ENCODE measurements at regions not wholly inside any gene's neighbourhood (a gene's known extent, or its start where the extent isn't known, plus 50 kb on each side); places are given as distances from the start of the nearest gene placed in this dataset.
"Not testable (repeated sequence)": the region's sequence is repeated elsewhere in the genome, so short reads cannot be mapped to it uniquely, and the experiment has no call there.

- peaks cover 5% of the 10 kb centered on the region for H3K36me3 Mint-ChIP-seq (ENCODE audit: low read depth)
- peaks cover 3% of the 10 kb centered on the region for H3K27me3 Mint-ChIP-seq (ENCODE audit: insufficient read depth)
- intact Hi-C loops (cut with micrococcal nuclease), result no loop called here
- no peak overlapping the region for H3K4me3 Mint-ChIP-seq
- no peaks in the 10 kb centered on the region for H3K4me1 Mint-ChIP-seq (ENCODE audit: low read depth)
- no peak overlapping the region for H3K27ac Mint-ChIP-seq
- peaks cover 36% of the 10 kb centered on the region for H3K9me3 Mint-ChIP-seq
- DNase-seq (ENCODE audit: low spot score), result no peak
Measured at GRCh38 chr12:46647034-46647433, 178.8 kb downstream of the SLC38A4 start.

- intact Hi-C loops (cut with micrococcal nuclease); H3K4me1 Mint-ChIP-seq (ENCODE audit: low read depth); H3K27ac Mint-ChIP-seq; H3K4me3 Mint-ChIP-seq; H3K27me3 Mint-ChIP-seq (ENCODE audit: insufficient read depth); DNase-seq (ENCODE audit: low spot score): not testable (repeated sequence)
- H3K36me3 Mint-ChIP-seq (ENCODE audit: low read depth), result peaks cover 20% of the 10 kb centered on the region
- peaks cover 60% of the 10 kb centered on the region for H3K9me3 Mint-ChIP-seq
Measured at GRCh38 chr12:46641649-46642048, 184.1 kb downstream of the SLC38A4 start.

GRCh38 chr12:46635818-46636217 lies 190.0 kb downstream of the SLC38A4 start:
- H3K9me3 Mint-ChIP-seq, result peaks cover 54% of the 10 kb centered on the region
- H3K4me3 Mint-ChIP-seq, result no peak overlapping the region
- peaks cover 4% of the 10 kb centered on the region for H3K4me1 Mint-ChIP-seq (ENCODE audit: low read depth)
- intact Hi-C loops (cut with micrococcal nuclease), result no loop called here
- no peak overlapping the region for H3K27ac Mint-ChIP-seq
- no peak for DNase-seq (ENCODE audit: low spot score)
- H3K36me3 Mint-ChIP-seq (ENCODE audit: low read depth), result peaks cover 20% of the 10 kb centered on the region
- no peaks in the 10 kb centered on the region for H3K27me3 Mint-ChIP-seq (ENCODE audit: insufficient read depth)

GRCh38 chr12:46629331-46630229 lies 196.2 kb downstream of the SLC38A4 start:
- peaks cover 2% of the 10 kb centered on the region for H3K27me3 Mint-ChIP-seq (ENCODE audit: insufficient read depth)
- H3K36me3 Mint-ChIP-seq (ENCODE audit: low read depth), result peaks cover 8% of the 10 kb centered on the region
- intact Hi-C loops (cut with micrococcal nuclease), result no loop called here
- no peak overlapping the region for H3K27ac Mint-ChIP-seq
- peaks cover 4% of the 10 kb centered on the region for H3K4me1 Mint-ChIP-seq (ENCODE audit: low read depth)
- no peak for DNase-seq (ENCODE audit: low spot score)
- H3K4me3 Mint-ChIP-seq, result no peak overlapping the region
- H3K9me3 Mint-ChIP-seq, result peaks cover 12% of the 10 kb centered on the region

GRCh38 chr12:46628176-46628575 lies 197.6 kb downstream of the SLC38A4 start:
- Mint-ChIP-seq H3K4me1 (ENCODE audit: low read depth) (peaks cover 4% of the 10 kb centered on the region), H3K4me3 (no peak overlapping the region), H3K36me3 (ENCODE audit: low read depth) (peaks cover 8% of the 10 kb centered on the region), H3K9me3 (peaks cover 6% of the 10 kb centered on the region), H3K27ac (no peak overlapping the region), H3K27me3 (ENCODE audit: insufficient read depth) (peaks cover 2% of the 10 kb centered on the region)
- intact Hi-C loops (cut with micrococcal nuclease), result no loop called here
- DNase-seq (ENCODE audit: low spot score), result no peak

- H3K4me1 Mint-ChIP-seq (ENCODE audit: low read depth), result peaks cover 4% of the 10 kb centered on the region
- intact Hi-C loops (cut with micrococcal nuclease), result no loop called here
- H3K36me3 Mint-ChIP-seq (ENCODE audit: low read depth), result peaks cover 6% of the 10 kb centered on the region
- H3K27ac Mint-ChIP-seq, result no peak overlapping the region
- no peak overlapping the region for H3K4me3 Mint-ChIP-seq
- H3K9me3 Mint-ChIP-seq, result peaks cover 3% of the 10 kb centered on the region
- peaks cover 2% of the 10 kb centered on the region for H3K27me3 Mint-ChIP-seq (ENCODE audit: insufficient read depth)
- no peak for DNase-seq (ENCODE audit: low spot score)
Measured at GRCh38 chr12:46627686-46628085, 198.1 kb downstream of the SLC38A4 start.

- peaks cover 13% of the 10 kb centered on the region for H3K36me3 Mint-ChIP-seq (ENCODE audit: low read depth)
- H3K4me3 Mint-ChIP-seq; intact Hi-C loops (cut with micrococcal nuclease); H3K27ac Mint-ChIP-seq; H3K27me3 Mint-ChIP-seq (ENCODE audit: insufficient read depth); H3K4me1 Mint-ChIP-seq (ENCODE audit: low read depth); DNase-seq (ENCODE audit: low spot score): not testable (repeated sequence)
- peaks cover 29% of the 10 kb centered on the region for H3K9me3 Mint-ChIP-seq
Measured at GRCh38 chr12:46619474-46619873, 206.3 kb downstream of the SLC38A4 start.

- H3K27ac Mint-ChIP-seq; intact Hi-C loops (cut with micrococcal nuclease); H3K4me3 Mint-ChIP-seq; H3K27me3 Mint-ChIP-seq (ENCODE audit: insufficient read depth); DNase-seq (ENCODE audit: low spot score); H3K4me1 Mint-ChIP-seq (ENCODE audit: low read depth): not testable (repeated sequence)
- Mint-ChIP-seq H3K9me3 (peaks cover 38% of the 10 kb centered on the region), H3K36me3 (ENCODE audit: low read depth) (peaks cover 17% of the 10 kb centered on the region)
Measured at GRCh38 chr12:46617737-46618136, 208.1 kb downstream of the SLC38A4 start.

GRCh38 chr12:46617167-46617566 lies 208.6 kb downstream of the SLC38A4 start:
- Mint-ChIP-seq H3K4me1 (ENCODE audit: low read depth) (no peaks in the 10 kb centered on the region), H3K4me3 (no peak overlapping the region), H3K36me3 (ENCODE audit: low read depth) (peaks cover 22% of the 10 kb centered on the region), H3K27me3 (ENCODE audit: insufficient read depth) (no peaks in the 10 kb centered on the region), H3K27ac (no peak overlapping the region), H3K9me3 (peaks cover 43% of the 10 kb centered on the region)
- intact Hi-C loops (cut with micrococcal nuclease), result no loop called here
- no peak for DNase-seq (ENCODE audit: low spot score)

GRCh38 chr12:46610754-46611153 lies 215.0 kb downstream of the SLC38A4 start:
- no peak for DNase-seq (ENCODE audit: low spot score)
- no peaks in the 10 kb centered on the region for H3K27me3 Mint-ChIP-seq (ENCODE audit: insufficient read depth)
- peaks cover 43% of the 10 kb centered on the region for H3K9me3 Mint-ChIP-seq
- H3K4me1 Mint-ChIP-seq (ENCODE audit: low read depth), result peaks cover 25% of the 10 kb centered on the region
- peaks cover 27% of the 10 kb centered on the region for H3K36me3 Mint-ChIP-seq (ENCODE audit: low read depth)
- no peak overlapping the region for H3K4me3 Mint-ChIP-seq
- H3K27ac Mint-ChIP-seq, result no peak overlapping the region
- intact Hi-C loops (cut with micrococcal nuclease), result no loop called here

GRCh38 chr12:46609674-46610073 lies 216.1 kb downstream of the SLC38A4 start:
- peak overlapping the region; percentile 71 for H3K4me3 Mint-ChIP-seq

GRCh38 chr12:46609273-46609623 lies 216.5 kb downstream of the SLC38A4 start:
- H3K27ac Mint-ChIP-seq, result peak overlapping the region; percentile 42
- peaks cover 29% of the 10 kb centered on the region for H3K4me1 Mint-ChIP-seq (ENCODE audit: low read depth)
- peaks cover 51% of the 10 kb centered on the region for H3K9me3 Mint-ChIP-seq
- peak; percentile 16 for DNase-seq (ENCODE audit: low spot score)
- intact Hi-C loops (cut with micrococcal nuclease), result loop anchor here (1.0 to 5.0 kb wide), 3 partner anchors 59 to 227 kb away; no protein-coding TSS in a partner anchor
- no peaks in the 10 kb centered on the region for H3K27me3 Mint-ChIP-seq (ENCODE audit: insufficient read depth)
- H3K36me3 Mint-ChIP-seq (ENCODE audit: low read depth), result peaks cover 36% of the 10 kb centered on the region
- H3K4me3 Mint-ChIP-seq, result peak overlapping the region; percentile 71

More at GRCh38 chr12:46609674-46610073, 216.1 kb downstream of the SLC38A4 start:
- H3K27ac Mint-ChIP-seq, result peak overlapping the region; percentile 42
- no peaks in the 10 kb centered on the region for H3K27me3 Mint-ChIP-seq (ENCODE audit: insufficient read depth)
- H3K9me3 Mint-ChIP-seq, result peaks cover 51% of the 10 kb centered on the region
- H3K4me1 Mint-ChIP-seq (ENCODE audit: low read depth), result peaks cover 29% of the 10 kb centered on the region
- no peak for DNase-seq (ENCODE audit: low spot score)
- intact Hi-C loops (cut with micrococcal nuclease), result loop anchor here (1.0 to 5.0 kb wide), 3 partner anchors 59 to 227 kb away; no protein-coding TSS in a partner anchor
- peaks cover 34% of the 10 kb centered on the region for H3K36me3 Mint-ChIP-seq (ENCODE audit: low read depth)

GRCh38 chr12:46608431-46609272 lies 217.1 kb downstream of the SLC38A4 start:
- H3K9me3 Mint-ChIP-seq, result peaks cover 50% of the 10 kb centered on the region
- H3K27ac Mint-ChIP-seq, result peak overlapping the region; percentile 42
- peak overlapping the region; percentile 71 for H3K4me3 Mint-ChIP-seq
- H3K27me3 Mint-ChIP-seq (ENCODE audit: insufficient read depth), result no peaks in the 10 kb centered on the region
- peaks cover 36% of the 10 kb centered on the region for H3K36me3 Mint-ChIP-seq (ENCODE audit: low read depth)
- no peak for DNase-seq (ENCODE audit: low spot score)
- H3K4me1 Mint-ChIP-seq (ENCODE audit: low read depth), result peaks cover 29% of the 10 kb centered on the region
- intact Hi-C loops (cut with micrococcal nuclease), result loop anchor here (1.0 to 5.0 kb wide), 3 partner anchors 58 to 226 kb away; no protein-coding TSS in a partner anchor
